ENCODE measurements at regions not wholly inside any gene's neighbourhood (a gene's known extent, or its start where the extent isn't known, plus 50 kb on each side); places are given as distances from the start of the nearest gene placed in this dataset.
A peak's percentile ranks its signal among the peaks of the same experiment; 100 is the strongest.

DNA sequence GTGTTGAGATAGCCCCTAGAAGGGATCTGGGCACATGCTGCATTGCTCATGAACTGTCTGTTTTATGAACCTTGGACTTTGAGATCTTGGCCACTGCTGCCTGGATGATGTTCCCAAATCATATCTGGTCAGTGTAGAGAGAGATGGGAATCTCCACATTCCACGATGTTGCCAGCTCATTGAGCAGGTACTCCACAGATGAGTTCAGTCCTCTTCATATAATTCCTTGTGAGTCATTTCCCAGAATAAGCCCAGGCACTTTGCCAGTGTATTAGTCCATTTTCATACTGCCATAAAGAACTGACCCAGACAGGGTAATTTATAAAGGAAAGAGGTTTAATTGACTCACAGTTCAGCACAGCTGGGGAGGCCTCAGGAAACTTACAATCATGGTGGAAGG lies 254.0 kb upstream of the RUNX1 start (continued):
- peak; percentile 94 for TF ChIP-seq FOSL2 (IDR thresholded peaks at IDR 0.05; ENCODE audit: borderline replicate concordance, low read depth)
- TF ChIP-seq JUND (IDR thresholded peaks at IDR 0.05), result peak; percentile 94

DNA sequence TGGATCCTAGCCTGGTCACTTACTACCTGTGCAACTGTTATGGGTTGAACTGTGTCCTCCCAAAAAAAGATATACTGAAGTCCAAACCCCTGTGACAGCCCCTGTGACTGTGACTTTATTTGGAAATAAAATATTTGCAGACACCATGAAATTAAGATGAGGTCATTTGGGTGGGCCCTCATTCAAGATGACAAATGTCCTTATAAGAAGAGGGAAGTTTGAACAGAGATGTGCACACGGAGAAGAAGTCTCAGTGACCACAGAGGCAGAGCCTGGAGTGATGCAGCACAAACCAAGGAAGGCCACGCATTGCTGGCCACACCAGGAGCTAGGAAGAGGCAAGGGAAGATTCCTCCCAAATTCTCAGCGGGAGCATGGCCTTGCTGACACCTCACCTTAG lies 249.7 kb upstream of the RUNX1 start:
- Histone ChIP-seq H3K4me2 (no peak overlapping the region), H3K36me3 (replicated peaks in 1 of 2; ENCODE audit: control insufficient read depth in 1 of 2, insufficient read depth in 2 of 2, low read length in 1 of 2) (no peaks in the 10 kb centered on the region), H3K9me3 (peaks cover 4% of the 10 kb centered on the region; the same call in 1 of the 2 replicates), H3K4me3 (ENCODE audit: low read depth in 2 of 2, low read length in 1 of 2) (no peak overlapping the region), H3K27ac (ENCODE audit: low read depth in 2 of 2, low read length in 1 of 2) (no peak overlapping the region), H4K20me1 (ENCODE audit: insufficient read depth) (no peaks in the 10 kb centered on the region), H3K4me1 (ENCODE audit: control insufficient read depth in 1 of 2, insufficient read depth in 2 of 2, low read depth in 1 of 2, low read length in 1 of 2) (peaks cover 5 to 7% of the 10 kb centered on the region in 2 experiments; a peak in 1 of 4 replicates), H2AFZ (ENCODE audit: low read depth) (no peak overlapping the region), H3K9ac (no peak overlapping the region), H3F3A (replicated peaks; ENCODE audit: insufficient read depth) (peaks cover 18% of the 10 kb centered on the region), H3K27me3 (ENCODE audit: insufficient read depth) (no peaks in the 10 kb centered on the region), H3K79me2 (ENCODE audit: insufficient read depth) (no peaks in the 10 kb centered on the region), H3K9me2 (no peaks in the 10 kb centered on the region)
- TF ChIP-seq NRF1 (IDR thresholded peaks at IDR 0.05; ENCODE audit: low read depth, low read length), result no peak
- TF ChIP-seq TCF12 (IDR thresholded peaks at IDR 0.05), result no peak
- TF ChIP-seq FOXJ3 (CRISPR knock-in tag; IDR thresholded peaks at IDR 0.05), result no peak
- TF ChIP-seq SIN3A (IDR thresholded peaks at IDR 0.05; ENCODE audit: borderline replicate concordance, low read depth, low read length), result no peak
- TF ChIP-seq, protein P1, sequence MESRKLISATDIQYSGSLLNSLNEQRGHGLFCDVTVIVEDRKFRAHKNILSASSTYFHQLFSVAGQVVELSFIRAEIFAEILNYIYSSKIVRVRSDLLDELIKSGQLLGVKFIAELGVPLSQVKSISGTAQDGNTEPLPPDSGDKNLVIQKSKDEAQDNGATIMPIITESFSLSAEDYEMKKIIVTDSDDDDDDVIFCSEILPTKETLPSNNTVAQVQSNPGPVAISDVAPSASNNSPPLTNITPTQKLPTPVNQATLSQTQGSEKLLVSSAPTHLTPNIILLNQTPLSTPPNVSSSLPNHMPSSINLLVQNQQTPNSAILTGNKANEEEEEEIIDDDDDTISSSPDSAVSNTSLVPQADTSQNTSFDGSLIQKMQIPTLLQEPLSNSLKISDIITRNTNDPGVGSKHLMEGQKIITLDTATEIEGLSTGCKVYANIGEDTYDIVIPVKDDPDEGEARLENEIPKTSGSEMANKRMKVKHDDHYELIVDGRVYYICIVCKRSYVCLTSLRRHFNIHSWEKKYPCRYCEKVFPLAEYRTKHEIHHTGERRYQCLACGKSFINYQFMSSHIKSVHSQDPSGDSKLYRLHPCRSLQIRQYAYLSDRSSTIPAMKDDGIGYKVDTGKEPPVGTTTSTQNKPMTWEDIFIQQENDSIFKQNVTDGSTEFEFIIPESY (IDR thresholded peaks at IDR 0.05; ENCODE audit: borderline replicate concordance, low read depth), result no peak
- TF ChIP-seq FOXM1 (IDR thresholded peaks at IDR 0.05; ENCODE audit: low read depth), result no peak
- TF ChIP-seq, protein P2, sequence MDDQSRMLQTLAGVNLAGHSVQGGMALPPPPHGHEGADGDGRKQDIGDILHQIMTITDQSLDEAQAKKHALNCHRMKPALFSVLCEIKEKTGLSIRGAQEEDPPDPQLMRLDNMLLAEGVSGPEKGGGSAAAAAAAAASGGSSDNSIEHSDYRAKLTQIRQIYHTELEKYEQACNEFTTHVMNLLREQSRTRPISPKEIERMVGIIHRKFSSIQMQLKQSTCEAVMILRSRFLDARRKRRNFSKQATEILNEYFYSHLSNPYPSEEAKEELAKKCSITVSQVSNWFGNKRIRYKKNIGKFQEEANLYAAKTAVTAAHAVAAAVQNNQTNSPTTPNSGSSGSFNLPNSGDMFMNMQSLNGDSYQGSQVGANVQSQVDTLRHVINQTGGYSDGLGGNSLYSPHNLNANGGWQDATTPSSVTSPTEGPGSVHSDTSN (IDR thresholded peaks at IDR 0.05), result no peak
- no peak for TF ChIP-seq USF1 (IDR thresholded peaks at IDR 0.05; ENCODE audit: borderline replicate concordance, low read depth)
- TF ChIP-seq MXI1 (IDR thresholded peaks at IDR 0.05; ENCODE audit: low read depth, low read length), result no peak
- no peak for TF ChIP-seq TEAD4 (IDR thresholded peaks at IDR 0.05; ENCODE audit: borderline replicate concordance, insufficient read depth)
- TF ChIP-seq, protein P3, sequence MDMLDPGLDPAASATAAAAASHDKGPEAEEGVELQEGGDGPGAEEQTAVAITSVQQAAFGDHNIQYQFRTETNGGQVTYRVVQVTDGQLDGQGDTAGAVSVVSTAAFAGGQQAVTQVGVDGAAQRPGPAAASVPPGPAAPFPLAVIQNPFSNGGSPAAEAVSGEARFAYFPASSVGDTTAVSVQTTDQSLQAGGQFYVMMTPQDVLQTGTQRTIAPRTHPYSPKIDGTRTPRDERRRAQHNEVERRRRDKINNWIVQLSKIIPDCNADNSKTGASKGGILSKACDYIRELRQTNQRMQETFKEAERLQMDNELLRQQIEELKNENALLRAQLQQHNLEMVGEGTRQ (IDR thresholded peaks at IDR 0.05; ENCODE audit: borderline replicate concordance, low read depth, low read length), result no peak
- no peak for TF ChIP-seq FOSL2 (IDR thresholded peaks at IDR 0.05; ENCODE audit: borderline replicate concordance, low read depth)
- TF ChIP-seq NFIC (IDR thresholded peaks at IDR 0.05; ENCODE audit: borderline replicate concordance), result no peak
- DNase-seq, result no peak
- ChIA-PET CTCF (no interaction called here), POLR2A (no interaction called here)
- WGBS (ENCODE audit: low lambda C conversion rate), result 77% methylated on average over 3 of the region's 3 CpGs

All from SK-N-SH (cell line).